ENCODE measurements at regions not wholly inside any gene's neighbourhood (a gene's known extent, or its start where the extent isn't known, plus 50 kb on each side); places are given as distances from the start of the nearest gene placed in this dataset.

DNA sequence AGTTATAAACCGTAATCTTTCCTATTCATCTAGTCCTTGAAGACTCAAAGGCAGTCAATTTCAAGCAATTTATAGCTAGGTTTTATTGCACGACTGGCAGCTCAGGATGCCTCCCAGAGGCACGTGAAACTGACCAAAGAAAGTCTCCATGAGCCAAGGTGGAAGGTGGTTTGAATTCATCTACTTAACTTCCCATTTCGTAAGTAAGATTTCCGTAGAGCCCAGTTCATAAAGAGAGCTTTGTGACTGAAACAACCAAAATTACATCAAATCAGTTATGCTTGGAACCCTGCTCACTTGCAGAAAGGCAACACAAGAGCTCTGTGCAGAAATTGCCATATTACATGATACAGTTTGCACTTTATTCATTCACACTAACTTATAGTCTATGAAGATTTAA, 556.0 kb downstream of the TRIML1 start:
- Histone ChIP-seq H3K4me1 (ENCODE audit: control insufficient read depth, insufficient read depth, low read length) (no peaks in the 10 kb centered on the region), H3K9me3 (ENCODE audit: control insufficient read depth, insufficient read depth, low read depth, low read length) (no peaks in the 10 kb centered on the region), H3K27ac (ENCODE audit: extremely low read depth, low read depth, low read length) (no peak overlapping the region), H3K36me3 (ENCODE audit: control insufficient read depth in 2 of 2, insufficient read depth in 1 of 2, low read length in 2 of 2) (no peaks in the 10 kb centered on the region), H3K4me3 (ENCODE audit: low read depth, low read length) (no peak overlapping the region)
- CTCF ChIA-PET: no interaction called here
- TF ChIP-seq, protein P1, sequence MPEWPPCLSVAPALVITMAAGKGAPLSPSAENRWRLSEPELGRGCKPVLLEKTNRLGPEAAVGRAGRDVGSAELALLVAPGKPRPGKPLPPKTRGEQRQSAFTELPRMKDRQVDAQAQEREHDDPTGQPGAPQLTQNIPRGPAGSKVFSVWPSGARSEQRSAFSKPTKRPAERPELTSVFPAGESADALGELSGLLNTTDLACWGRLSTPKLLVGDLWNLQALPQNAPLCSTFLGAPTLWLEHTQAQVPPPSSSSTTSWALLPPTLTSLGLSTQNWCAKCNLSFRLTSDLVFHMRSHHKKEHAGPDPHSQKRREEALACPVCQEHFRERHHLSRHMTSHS (tag by site-specific recombination; IDR thresholded peaks at IDR 0.05): no peak
- TF ChIP-seq, protein P2, sequence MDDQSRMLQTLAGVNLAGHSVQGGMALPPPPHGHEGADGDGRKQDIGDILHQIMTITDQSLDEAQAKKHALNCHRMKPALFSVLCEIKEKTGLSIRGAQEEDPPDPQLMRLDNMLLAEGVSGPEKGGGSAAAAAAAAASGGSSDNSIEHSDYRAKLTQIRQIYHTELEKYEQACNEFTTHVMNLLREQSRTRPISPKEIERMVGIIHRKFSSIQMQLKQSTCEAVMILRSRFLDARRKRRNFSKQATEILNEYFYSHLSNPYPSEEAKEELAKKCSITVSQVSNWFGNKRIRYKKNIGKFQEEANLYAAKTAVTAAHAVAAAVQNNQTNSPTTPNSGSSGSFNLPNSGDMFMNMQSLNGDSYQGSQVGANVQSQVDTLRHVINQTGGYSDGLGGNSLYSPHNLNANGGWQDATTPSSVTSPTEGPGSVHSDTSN (CRISPR knock-in tag; IDR thresholded peaks at IDR 0.05): no peak
- TF ChIP-seq ZNF548 (tag by site-specific recombination; IDR thresholded peaks at IDR 0.05) (no peak), GFI1B (tag by site-specific recombination; IDR thresholded peaks at IDR 0.05) (no peak)
- POLR2A ChIA-PET: no interaction called here

DNA sequence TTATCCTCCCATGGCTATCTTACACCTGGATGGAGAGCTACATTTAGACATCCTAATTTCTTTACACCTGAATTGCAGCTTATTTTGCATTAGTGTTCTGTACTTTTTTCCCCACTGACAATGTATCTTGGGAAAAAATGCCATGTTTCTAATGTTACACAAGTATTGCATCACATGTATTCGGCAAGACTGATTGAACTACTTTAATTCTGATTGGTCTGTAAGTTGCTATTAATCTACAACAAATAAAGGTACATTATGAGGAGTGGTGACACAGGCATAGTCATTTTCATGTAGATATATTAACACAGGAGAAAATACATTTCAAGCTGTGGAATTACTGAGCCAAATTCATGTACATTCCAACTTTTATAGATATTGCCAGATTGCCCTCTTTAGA, 558.0 kb downstream of the TRIML1 start:
- H3K27ac ChIP-seq (ENCODE audit: extremely low read depth, low read depth, low read length): no peak overlapping the region
- H3K4me1 ChIP-seq (ENCODE audit: control insufficient read depth, insufficient read depth, low read length): no peaks in the 10 kb centered on the region
- no peaks in the 10 kb centered on the region for H3K9me3 ChIP-seq (ENCODE audit: control insufficient read depth, insufficient read depth, low read depth, low read length)
- ChIA-PET POLR2A (no interaction called here), CTCF (no interaction called here)
- H3K4me3 ChIP-seq (ENCODE audit: low read depth, low read length): no peak overlapping the region
- TF ChIP-seq ZNF510 (tag by site-specific recombination; IDR thresholded peaks at IDR 0.05; ENCODE audit: insufficient replicate concordance) (no peak), ZNF223 (tag by site-specific recombination; IDR thresholded peaks at IDR 0.05) (no peak), ZNF629 (tag by site-specific recombination; IDR thresholded peaks at IDR 0.05) (no peak), ZNF501 (tag by site-specific recombination; IDR thresholded peaks at IDR 0.05) (no peak), ZNF530 (tag by site-specific recombination; IDR thresholded peaks at IDR 0.05; ENCODE audit: low read depth) (no peak), ZNF585B (tag by site-specific recombination; IDR thresholded peaks at IDR 0.05) (no peak), ZBTB20 (tag by site-specific recombination; IDR thresholded peaks at IDR 0.05) (no peak), ZNF549 (tag by site-specific recombination; IDR thresholded peaks at IDR 0.05) (no peak), ZNF555 (tag by site-specific recombination; conservative IDR thresholded peaks at IDR 0.05) (no peak), ZNF394 (tag by site-specific recombination; IDR thresholded peaks at IDR 0.05; ENCODE audit: borderline replicate concordance) (no peak), ZNF548 (tag by site-specific recombination; IDR thresholded peaks at IDR 0.05) (no peak), ZNF292 (tag by site-specific recombination; IDR thresholded peaks at IDR 0.05; ENCODE audit: borderline replicate concordance, low read depth) (no peak), ZNF350 (tag by site-specific recombination; IDR thresholded peaks at IDR 0.05) (no peak), ZNF670 (tag by site-specific recombination; IDR thresholded peaks at IDR 0.05; ENCODE audit: low read depth) (no peak), ZNF660 (tag by site-specific recombination; IDR thresholded peaks at IDR 0.05) (no peak), ZNF544 (tag by site-specific recombination; IDR thresholded peaks at IDR 0.05) (no peak), ZNF514 (tag by site-specific recombination; IDR thresholded peaks at IDR 0.05) (no peak)
- TF ChIP-seq, protein P3, sequence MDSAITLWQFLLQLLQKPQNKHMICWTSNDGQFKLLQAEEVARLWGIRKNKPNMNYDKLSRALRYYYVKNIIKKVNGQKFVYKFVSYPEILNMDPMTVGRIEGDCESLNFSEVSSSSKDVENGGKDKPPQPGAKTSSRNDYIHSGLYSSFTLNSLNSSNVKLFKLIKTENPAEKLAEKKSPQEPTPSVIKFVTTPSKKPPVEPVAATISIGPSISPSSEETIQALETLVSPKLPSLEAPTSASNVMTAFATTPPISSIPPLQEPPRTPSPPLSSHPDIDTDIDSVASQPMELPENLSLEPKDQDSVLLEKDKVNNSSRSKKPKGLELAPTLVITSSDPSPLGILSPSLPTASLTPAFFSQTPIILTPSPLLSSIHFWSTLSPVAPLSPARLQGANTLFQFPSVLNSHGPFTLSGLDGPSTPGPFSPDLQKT (IDR thresholded peaks at IDR 0.05; ENCODE audit: borderline replicate concordance, low read depth, low read length): no peak
- H3K36me3 ChIP-seq (ENCODE audit: control insufficient read depth in 2 of 2, insufficient read depth in 1 of 2, low read length in 2 of 2): no peaks in the 10 kb centered on the region

DNA sequence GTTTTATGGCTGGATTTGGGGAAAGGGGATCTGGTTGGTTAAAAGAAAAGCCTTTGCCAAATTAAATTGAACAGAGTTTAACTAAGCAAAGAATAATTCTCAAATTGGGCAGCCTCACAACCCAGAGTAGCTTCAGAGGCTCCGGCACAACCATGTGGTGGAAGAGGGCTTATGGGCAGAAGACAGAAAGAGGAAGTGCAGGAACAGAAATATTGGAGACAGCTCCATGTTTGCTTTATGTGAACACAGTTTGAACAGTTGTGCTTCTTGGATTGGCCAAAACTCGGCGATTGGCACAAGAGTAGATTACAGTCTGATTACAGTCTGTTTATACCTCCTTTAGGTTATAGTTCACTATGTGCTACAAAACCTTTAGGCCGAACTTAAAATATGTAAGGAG, 562.7 kb downstream of the TRIML1 start:
- H3K27ac ChIP-seq (ENCODE audit: extremely low read depth, low read depth, low read length): no peak overlapping the region
- H3K9me3 ChIP-seq (ENCODE audit: control insufficient read depth, insufficient read depth, low read depth, low read length): no peaks in the 10 kb centered on the region
- no peaks in the 10 kb centered on the region for H3K4me1 ChIP-seq (ENCODE audit: control insufficient read depth, insufficient read depth, low read length)
- POLR2A ChIA-PET: no interaction called here
- no peak overlapping the region for H3K4me3 ChIP-seq (ENCODE audit: low read depth, low read length)
- no peak for TF ChIP-seq KLF1 (tag by site-specific recombination; IDR thresholded peaks at IDR 0.05)
- no peak for TF ChIP-seq ZNF843 (tag by site-specific recombination; IDR thresholded peaks at IDR 0.05)
- TF ChIP-seq ZNF138 (tag by site-specific recombination; IDR thresholded peaks at IDR 0.05; ENCODE audit: borderline replicate concordance): no peak
- TF ChIP-seq ZNF561 (tag by site-specific recombination; IDR thresholded peaks at IDR 0.05; ENCODE audit: borderline replicate concordance): no peak
- TF ChIP-seq TRIM28 (IDR thresholded peaks at IDR 0.05; ENCODE audit: borderline replicate concordance, low read length): no peak
- no peak for TF ChIP-seq ZNF48 (tag by site-specific recombination; IDR thresholded peaks at IDR 0.05)
- TF ChIP-seq ZFP69B (tag by site-specific recombination; IDR thresholded peaks at IDR 0.05): no peak
- TF ChIP-seq YY1 (tag by site-specific recombination; IDR thresholded peaks at IDR 0.05): no peak
- no peak for TF ChIP-seq ZNF324 (tag by site-specific recombination; IDR thresholded peaks at IDR 0.05)
- TF ChIP-seq RBAK (tag by site-specific recombination; IDR thresholded peaks at IDR 0.05): no peak
- no peak for TF ChIP-seq ZNF701 (tag by site-specific recombination; IDR thresholded peaks at IDR 0.05)
- no peak for TF ChIP-seq ZNF24 (tag by site-specific recombination; IDR thresholded peaks at IDR 0.05)
- CTCF ChIA-PET: no interaction called here
- no peaks in the 10 kb centered on the region for H3K36me3 ChIP-seq (ENCODE audit: control insufficient read depth in 2 of 2, insufficient read depth in 1 of 2, low read length in 2 of 2)
